ENCODE measurements at regions not wholly inside any gene's neighbourhood (a gene's known extent, or its start where the extent isn't known, plus 50 kb on each side); places are given as distances from the start of the nearest gene placed in this dataset.

- Histone ChIP-seq H3K4me2 (no peak overlapping the region), H3K4me3 (no peak overlapping the region), H3K4me1 (no peaks in the 10 kb centered on the region), H3K27ac (no peak overlapping the region), H3K9me3 (no peaks in the 10 kb centered on the region)
- no CpG with 5 or more reads among the region's 1 CpG for WGBS (ENCODE audit: missing lambda C conversion rate)
- FAIRE-seq (no peak), ATAC-seq (no peak), DNase-seq (ENCODE audit: low read depth in 1 of 2, low spot score in 1 of 2) (no peak)
- TF ChIP-seq EHMT2 (IDR thresholded peaks at IDR 0.05; ENCODE audit: low read depth) (no peak), NPAS2 (CRISPR knock-in tag; IDR thresholded peaks at IDR 0.05; ENCODE audit: borderline replicate concordance) (no peak), CTCF (IDR thresholded peaks at IDR 0.05) (no peak), REST (IDR thresholded peaks at IDR 0.05) (no peak), HOXB5 (CRISPR knock-in tag; IDR thresholded peaks at IDR 0.05) (no peak), POLR2A (IDR thresholded peaks at IDR 0.05; ENCODE audit: low read length) (no peak), ZNF302 (CRISPR knock-in tag; IDR thresholded peaks at IDR 0.05) (no peak), HEYL (CRISPR knock-in tag; IDR thresholded peaks at IDR 0.05) (no peak), PHF8 (IDR thresholded peaks at IDR 0.05; ENCODE audit: borderline replicate concordance, low read depth) (no peak), CBX8 (IDR thresholded peaks at IDR 0.05) (no peak), RARB (CRISPR knock-in tag; IDR thresholded peaks at IDR 0.05) (no peak), SMC3 (IDR thresholded peaks at IDR 0.05) (no peak)
- CTCF ChIA-PET = interaction anchor here (0.5 to 2.8 kb wide), 4 partner anchors 194 to 760 kb away, joined by 3 to 12 read pairs (median 6); no protein-coding TSS in a partner anchor
- POLR2A ChIA-PET = no interaction called here
These were observed 183.8 kb upstream of the MC4R start for GRCh38 chr18:60556326-60556725.

- POLR2A ChIA-PET = no interaction called here
- Histone ChIP-seq H3K4me2 (no peak overlapping the region), H3K4me1 (no peaks in the 10 kb centered on the region), H3K27ac (no peak overlapping the region), H3K9me3 (no peaks in the 10 kb centered on the region), H3K4me3 (no peak overlapping the region)
- WGBS (ENCODE audit: missing lambda C conversion rate) = 12% methylated on average over 2 of the region's 2 CpGs
- TF ChIP-seq ZFP36 (IDR thresholded peaks at IDR 0.05; ENCODE audit: borderline replicate concordance, partially characterized antibody) (no peak), PHF8 (IDR thresholded peaks at IDR 0.05; ENCODE audit: borderline replicate concordance, low read depth) (no peak), HMGXB4 (CRISPR knock-in tag; IDR thresholded peaks at IDR 0.05; ENCODE audit: borderline replicate concordance) (no peak), NR3C1 (IDR thresholded peaks at IDR 0.05) (no peak), ELK1 (IDR thresholded peaks at IDR 0.05; ENCODE audit: low read depth, low read length) (no peak), NPAS2 (CRISPR knock-in tag; IDR thresholded peaks at IDR 0.05; ENCODE audit: borderline replicate concordance) (no peak), JUN (IDR thresholded peaks at IDR 0.05) (no peak), MAX (IDR thresholded peaks at IDR 0.05) (no peak), HOXB5 (CRISPR knock-in tag; IDR thresholded peaks at IDR 0.05) (no peak), TFCP2L1 (CRISPR knock-in tag; IDR thresholded peaks at IDR 0.05) (no peak), POLR2AphosphoS2 (conservative IDR thresholded peaks at IDR 0.05; ENCODE audit: low read length) (no peak), EHMT2 (IDR thresholded peaks at IDR 0.05; ENCODE audit: low read depth) (no peak)
- no peak for DNase-seq (ENCODE audit: low read depth in 1 of 2, low spot score in 1 of 2)
- FAIRE-seq = no peak
- no peak for ATAC-seq
- CTCF ChIA-PET = interaction anchor here (1.0 kb wide), 1 partner anchor 564 kb away, joined by 3 read pairs; no protein-coding TSS in a partner anchor
These were observed 187.5 kb upstream of the MC4R start for GRCh38 chr18:60560071-60560470.
